Suprapubic skin (tissue), 4 donors: ENCODE measurements at regions not wholly inside any gene's neighbourhood (a gene's known extent, or its start where the extent isn't known, plus 50 kb on each side); places are given as distances from the start of the nearest gene placed in this dataset.

ENCODE experiments used
- DNase-seq, 2 donors: peaks; one replicate each; pipeline ENCODE4 v3.0.0-alpha.2; 2019; ENCODE audit warnings: low spot score in 2 of 2
- H3K27ac ChIP-seq: fragments of 200-600 bp; sonication (generic); one replicate; pipeline ENCODE4 v1.5.1; 2019
- H3K27me3 ChIP-seq: fragments of 200-600 bp; sonication (generic); one replicate; pipeline ENCODE4 v1.5.1; 2019
- H3K36me3 ChIP-seq: fragments of 200-600 bp; sonication (generic); one replicate; pipeline ENCODE4 v1.5.1; 2019
- H3K4me1 ChIP-seq: fragments of 200-600 bp; sonication (generic); one replicate; pipeline ENCODE4 v1.5.1; 2019
- H3K4me3 ChIP-seq: fragments of 200-600 bp; sonication (generic); one replicate; pipeline ENCODE4 v1.5.1; 2019; ENCODE audit warnings: mild to moderate bottlenecking
- H3K9me3 ChIP-seq: fragments of 200-600 bp; sonication (generic); one replicate; pipeline ENCODE4 v1.5.1; 2019
- EP300 ChIP-seq: sonication (generic); formaldehyde crosslinking; IDR thresholded peaks from one replicate; pipeline ENCODE4 v1.6.1; 2017; ENCODE audit warnings: antibody characterized with exemption
- POLR2A ChIP-seq, 2 donors: fragments of 450-650 bp; IDR thresholded peaks; one replicate each; pipeline ENCODE4 v1.6.1; 2017; ENCODE audit warnings: antibody characterized with exemption in 2 of 2, mild to moderate bottlenecking in 2 of 2, moderate library complexity in 2 of 2
- POLR2AphosphoS5 ChIP-seq, 3 donors: sonication (generic); formaldehyde crosslinking; IDR thresholded peaks; one replicate each; pipeline ENCODE4 v1.6.1; 2017; ENCODE audit warnings: antibody characterized with exemption in 3 of 3
- WGBS: methylation state at CpG from one replicate; pipeline ENCODE4 v1.1.5; 2018; 5-methylcytosine and 5-hydroxymethylcytosine counted together
- TF ChIP-seq, protein P1 (sequence below), 2 donors: fragments of 200-600 bp in 1 of 2; fragments of 450-650 bp in 1 of 2; sonication (generic) in 1 of 2; IDR thresholded peaks; one replicate each; pipeline ENCODE4 v1.5.1; 2016 to 2019; ENCODE audit warnings: antibody characterized with exemption in 2 of 2, mild to moderate bottlenecking in 1 of 2, moderate library complexity in 1 of 2

DNA sequence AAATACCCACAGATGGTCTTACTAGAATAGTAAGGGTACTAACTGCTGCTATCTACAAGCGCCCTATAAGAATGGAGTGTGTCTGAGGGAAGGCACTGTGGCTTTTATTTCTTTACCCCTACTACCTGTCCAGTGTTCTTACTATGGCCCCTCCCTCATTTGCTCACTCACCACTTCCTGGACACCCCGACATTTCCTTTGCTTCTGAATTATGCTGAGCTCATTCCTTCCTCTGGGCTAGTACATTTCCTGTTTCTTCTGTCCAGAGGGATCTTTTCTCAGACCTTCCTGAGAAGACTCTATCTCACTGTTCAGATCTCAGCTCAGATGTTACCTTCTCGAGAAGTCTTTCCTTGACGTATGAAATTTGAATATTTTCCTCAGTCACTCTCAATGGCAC, 192.1 kb upstream of the DAB1 start:
- TF ChIP-seq POLR2A (IDR thresholded peaks at IDR 0.05) (no peak), POLR2AphosphoS5 (IDR thresholded peaks at IDR 0.05) (no peak), EP300 (no peak)
- TF ChIP-seq, protein P1, sequence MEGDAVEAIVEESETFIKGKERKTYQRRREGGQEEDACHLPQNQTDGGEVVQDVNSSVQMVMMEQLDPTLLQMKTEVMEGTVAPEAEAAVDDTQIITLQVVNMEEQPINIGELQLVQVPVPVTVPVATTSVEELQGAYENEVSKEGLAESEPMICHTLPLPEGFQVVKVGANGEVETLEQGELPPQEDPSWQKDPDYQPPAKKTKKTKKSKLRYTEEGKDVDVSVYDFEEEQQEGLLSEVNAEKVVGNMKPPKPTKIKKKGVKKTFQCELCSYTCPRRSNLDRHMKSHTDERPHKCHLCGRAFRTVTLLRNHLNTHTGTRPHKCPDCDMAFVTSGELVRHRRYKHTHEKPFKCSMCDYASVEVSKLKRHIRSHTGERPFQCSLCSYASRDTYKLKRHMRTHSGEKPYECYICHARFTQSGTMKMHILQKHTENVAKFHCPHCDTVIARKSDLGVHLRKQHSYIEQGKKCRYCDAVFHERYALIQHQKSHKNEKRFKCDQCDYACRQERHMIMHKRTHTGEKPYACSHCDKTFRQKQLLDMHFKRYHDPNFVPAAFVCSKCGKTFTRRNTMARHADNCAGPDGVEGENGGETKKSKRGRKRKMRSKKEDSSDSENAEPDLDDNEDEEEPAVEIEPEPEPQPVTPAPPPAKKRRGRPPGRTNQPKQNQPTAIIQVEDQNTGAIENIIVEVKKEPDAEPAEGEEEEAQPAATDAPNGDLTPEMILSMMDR (IDR thresholded peaks at IDR 0.05), result no peak
- H3K27ac ChIP-seq, result no peak overlapping the region
- 73% methylated on average over 4 of the region's 4 CpGs for WGBS

DNA sequence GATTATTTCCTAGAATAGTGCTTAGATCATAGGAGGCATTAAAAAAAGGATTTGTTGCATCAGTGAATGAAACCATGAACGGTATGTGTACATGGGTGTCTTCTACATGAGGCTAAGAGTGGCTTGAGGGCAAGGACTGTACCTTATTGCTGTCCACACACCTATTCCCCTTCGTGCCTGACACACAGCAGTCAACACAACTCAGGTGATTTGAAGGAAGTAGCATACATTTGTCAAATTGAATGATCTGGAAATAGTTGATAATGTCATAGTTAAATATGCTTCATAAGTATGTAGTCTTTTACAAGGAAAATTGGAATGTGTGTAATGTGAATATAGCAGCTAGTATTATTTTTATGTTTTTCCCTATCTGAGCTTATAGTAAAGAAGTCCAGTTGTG, 189.0 kb upstream of the DAB1 start:
- Histone ChIP-seq H3K4me1 (no peaks in the 10 kb centered on the region), H3K36me3 (no peaks in the 10 kb centered on the region), H3K27ac (no peak overlapping the region), H3K9me3 (no peaks in the 10 kb centered on the region), H3K4me3 (no peak overlapping the region), H3K27me3 (no peaks in the 10 kb centered on the region)
- no peak for TF ChIP-seq EP300
- TF ChIP-seq POLR2AphosphoS5 (IDR thresholded peaks at IDR 0.05), result no peak
- no peak for TF ChIP-seq POLR2A (IDR thresholded peaks at IDR 0.05)
- TF ChIP-seq, protein P1 (IDR thresholded peaks at IDR 0.05), result no peak
- WGBS, result 71% methylated on average over 2 of the region's 2 CpGs
- DNase-seq, result no peak

More for the DNA sequence above, 192.1 kb upstream of the DAB1 start:
- no peaks in the 10 kb centered on the region for H3K36me3 ChIP-seq
- H3K9me3 ChIP-seq, result no peaks in the 10 kb centered on the region
- H3K4me3 ChIP-seq, result no peak overlapping the region
- DNase-seq, result no peak
- no peaks in the 10 kb centered on the region for H3K4me1 ChIP-seq
- H3K27me3 ChIP-seq, result no peaks in the 10 kb centered on the region

DNA sequence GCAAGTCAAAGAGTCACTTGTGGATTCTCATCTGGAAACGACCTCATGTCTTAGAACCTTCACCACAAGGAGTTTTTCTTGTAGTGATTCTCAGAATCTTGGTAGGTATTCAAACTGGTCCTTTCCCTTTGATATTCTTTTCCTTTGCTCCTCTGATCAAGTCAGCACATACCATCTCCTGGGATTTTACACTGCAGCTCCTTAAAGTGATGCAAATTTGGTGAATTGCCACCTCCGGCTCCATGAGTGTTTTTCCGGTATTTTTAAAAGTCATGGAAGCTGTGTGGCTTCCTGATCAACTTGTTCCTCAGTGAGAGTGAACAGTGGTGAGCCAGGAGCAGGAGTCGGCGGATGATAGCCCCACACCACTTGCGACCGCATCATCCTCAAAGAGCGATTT, 182.1 kb upstream of the DAB1 start:
- no peak overlapping the region for H3K27ac ChIP-seq
- H3K9me3 ChIP-seq, result no peaks in the 10 kb centered on the region
- no peaks in the 10 kb centered on the region for H3K4me1 ChIP-seq
- no peak for DNase-seq
- no peak for TF ChIP-seq EP300
- 87% methylated on average over 8 of the region's 8 CpGs for WGBS
- H3K36me3 ChIP-seq, result no peaks in the 10 kb centered on the region
- no peaks in the 10 kb centered on the region for H3K27me3 ChIP-seq
- no peak overlapping the region for H3K4me3 ChIP-seq

GRCh38 chr1:57603696-57604095, 179.8 kb upstream of the DAB1 start:
- H3K9me3 ChIP-seq, result no peaks in the 10 kb centered on the region
- H3K27ac ChIP-seq, result no peak overlapping the region
- no peaks in the 10 kb centered on the region for H3K4me1 ChIP-seq
- no peaks in the 10 kb centered on the region for H3K36me3 ChIP-seq
- WGBS, result 51% methylated on average over 6 of the region's 6 CpGs
- TF ChIP-seq EP300, result no peak
- TF ChIP-seq POLR2A (IDR thresholded peaks at IDR 0.05), result no peak
- TF ChIP-seq, protein P1 (IDR thresholded peaks at IDR 0.05), result no peak
- H3K4me3 ChIP-seq, result no peak overlapping the region
- no peaks in the 10 kb centered on the region for H3K27me3 ChIP-seq
- no peak for DNase-seq

GRCh38 chr1:57600424-57600823, 176.6 kb upstream of the DAB1 start:
- no peak for DNase-seq
- Histone ChIP-seq H3K27ac (no peak overlapping the region), H3K4me3 (no peak overlapping the region), H3K36me3 (no peaks in the 10 kb centered on the region), H3K9me3 (no peaks in the 10 kb centered on the region), H3K4me1 (no peaks in the 10 kb centered on the region), H3K27me3 (no peaks in the 10 kb centered on the region)
- TF ChIP-seq, protein P1 (IDR thresholded peaks at IDR 0.05), result no peak
- TF ChIP-seq POLR2AphosphoS5 (IDR thresholded peaks at IDR 0.05), result no peak
- TF ChIP-seq POLR2A (IDR thresholded peaks at IDR 0.05), result no peak
- no peak for TF ChIP-seq EP300
- 78% methylated on average over 3 of the region's 3 CpGs for WGBS

GRCh38 chr1:57599236-57599994, 175.6 kb upstream of the DAB1 start:
- TF ChIP-seq POLR2A (IDR thresholded peaks at IDR 0.05), result no peak
- TF ChIP-seq, protein P1 (IDR thresholded peaks at IDR 0.05), result no peak
- no peak for TF ChIP-seq POLR2AphosphoS5 (IDR thresholded peaks at IDR 0.05)
- TF ChIP-seq EP300, result no peak
- WGBS, result 45% methylated on average over 8 of the region's 8 CpGs
- Histone ChIP-seq H3K27ac (no peak overlapping the region), H3K36me3 (no peaks in the 10 kb centered on the region), H3K9me3 (no peaks in the 10 kb centered on the region), H3K4me1 (no peaks in the 10 kb centered on the region), H3K4me3 (no peak overlapping the region), H3K27me3 (no peaks in the 10 kb centered on the region)
- DNase-seq, result no peak
